PC-9 (cell line): ENCODE measurements at regions not wholly inside any gene's neighbourhood (a gene's known extent, or its start where the extent isn't known, plus 50 kb on each side); places are given as distances from the start of the nearest gene placed in this dataset.

ENCODE experiments used
- EZH2 ChIP-seq: fragments of 200-600 bp; sonication (generic); IDR thresholded peaks from 2 replicates; pipeline ENCODE4 v1.8.0; 2017; ENCODE audit warnings: antibody characterized with exemption, low read depth
- TF ChIP-seq, protein P1 (sequence below): fragments of 200-600 bp; sonication (generic); conservative IDR thresholded peaks from 2 replicates; pipeline ENCODE4 v1.6.1; 2017; ENCODE audit warnings: mixed run types, antibody characterized with exemption, mild to moderate bottlenecking, moderate library complexity

DNA sequence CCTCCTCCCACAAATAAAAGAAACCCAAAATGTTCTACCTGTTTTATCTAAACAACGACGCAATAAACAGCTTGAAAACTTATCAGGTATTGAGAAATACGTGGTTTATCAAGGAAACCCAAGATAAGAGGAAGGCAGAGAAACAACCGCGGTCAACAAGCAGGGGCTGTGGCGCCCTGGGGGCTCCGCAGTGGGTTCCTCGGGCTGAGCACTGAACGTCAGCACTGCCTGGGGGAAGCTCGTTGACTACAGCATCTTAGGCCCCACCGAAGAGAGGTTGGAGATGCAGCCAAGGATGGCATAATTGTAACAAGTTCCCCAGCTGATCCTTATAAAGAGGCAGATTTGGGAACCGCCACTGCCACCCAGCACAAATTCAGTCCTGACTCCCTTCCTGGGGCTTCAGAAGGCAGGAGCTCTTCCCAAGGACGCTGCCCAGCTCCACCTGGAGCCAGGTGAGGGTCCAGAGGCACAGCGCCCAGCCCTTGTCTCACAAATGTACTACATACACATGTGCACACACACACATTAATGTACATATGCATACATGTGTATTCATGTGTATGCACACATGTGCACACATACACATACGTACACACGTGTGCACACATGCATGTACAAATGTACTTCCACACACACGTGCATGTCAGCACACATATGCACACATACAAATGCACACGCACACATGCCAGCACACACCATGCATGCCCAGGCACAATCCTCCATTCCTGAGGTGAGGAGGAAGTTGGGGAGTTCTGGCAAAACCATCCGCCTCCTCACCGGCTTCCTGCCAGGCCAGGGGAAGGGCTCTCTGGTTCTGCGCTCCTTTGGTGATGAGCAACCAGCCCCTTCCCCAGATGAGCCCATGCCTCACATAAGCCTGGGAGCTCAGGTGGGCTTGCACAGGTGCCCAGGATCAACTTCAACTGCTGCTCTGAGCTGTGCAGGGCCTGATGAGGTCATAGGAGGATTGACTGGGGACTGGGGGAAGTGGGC is 251.1 kb downstream of the NPHP4 start:
- TF ChIP-seq, protein P1, sequence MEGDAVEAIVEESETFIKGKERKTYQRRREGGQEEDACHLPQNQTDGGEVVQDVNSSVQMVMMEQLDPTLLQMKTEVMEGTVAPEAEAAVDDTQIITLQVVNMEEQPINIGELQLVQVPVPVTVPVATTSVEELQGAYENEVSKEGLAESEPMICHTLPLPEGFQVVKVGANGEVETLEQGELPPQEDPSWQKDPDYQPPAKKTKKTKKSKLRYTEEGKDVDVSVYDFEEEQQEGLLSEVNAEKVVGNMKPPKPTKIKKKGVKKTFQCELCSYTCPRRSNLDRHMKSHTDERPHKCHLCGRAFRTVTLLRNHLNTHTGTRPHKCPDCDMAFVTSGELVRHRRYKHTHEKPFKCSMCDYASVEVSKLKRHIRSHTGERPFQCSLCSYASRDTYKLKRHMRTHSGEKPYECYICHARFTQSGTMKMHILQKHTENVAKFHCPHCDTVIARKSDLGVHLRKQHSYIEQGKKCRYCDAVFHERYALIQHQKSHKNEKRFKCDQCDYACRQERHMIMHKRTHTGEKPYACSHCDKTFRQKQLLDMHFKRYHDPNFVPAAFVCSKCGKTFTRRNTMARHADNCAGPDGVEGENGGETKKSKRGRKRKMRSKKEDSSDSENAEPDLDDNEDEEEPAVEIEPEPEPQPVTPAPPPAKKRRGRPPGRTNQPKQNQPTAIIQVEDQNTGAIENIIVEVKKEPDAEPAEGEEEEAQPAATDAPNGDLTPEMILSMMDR, result no peak
- TF ChIP-seq EZH2, result no peak
